ENCODE measurements at regions not wholly inside any gene's neighbourhood (a gene's known extent, or its start where the extent isn't known, plus 50 kb on each side); places are given as distances from the start of the nearest gene placed in this dataset.

DNA sequence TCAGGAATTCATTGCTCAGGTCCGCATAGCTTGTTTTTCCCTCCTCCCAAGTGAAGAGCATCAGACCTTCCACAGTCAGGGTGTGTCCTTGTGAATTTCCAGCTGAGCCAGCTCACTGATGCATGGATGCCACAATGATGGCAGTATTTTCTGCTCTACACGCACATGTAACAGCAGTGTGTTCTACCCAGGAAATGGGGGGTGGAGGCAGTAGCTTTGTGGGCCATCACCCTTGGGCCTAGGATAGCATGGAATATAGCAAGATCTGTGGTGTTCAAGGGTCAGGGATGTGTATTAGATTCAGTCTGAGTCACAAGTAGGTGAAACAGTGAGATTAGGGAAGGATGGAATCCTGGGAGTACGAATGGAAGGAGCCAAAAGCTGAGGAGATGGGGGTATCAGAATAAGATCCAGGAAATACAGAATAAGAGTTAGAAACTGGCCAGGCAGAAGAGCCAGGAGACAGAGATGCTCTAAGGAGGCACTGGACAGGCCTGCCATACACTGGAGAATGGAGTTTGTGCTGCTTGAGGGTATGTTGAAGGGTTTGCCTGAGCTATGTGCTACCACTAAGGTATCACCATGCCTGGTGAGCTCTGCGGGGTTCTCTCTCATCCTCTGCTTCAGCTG lies 90.6 kb upstream of the CNIH3 start:
- H3K4me1 ChIP-seq (ENCODE audit: insufficient read depth, low read length) = no peaks in the 10 kb centered on the region
- no peaks in the 10 kb centered on the region for H3K36me3 Mint-ChIP-seq (ENCODE audit: low read depth)
- ATAC-seq (ENCODE audit: poor library complexity) = no peak
- no peaks in the 10 kb centered on the region for H3K4me1 Mint-ChIP-seq (ENCODE audit: low read depth)
- no peaks in the 10 kb centered on the region for H3K27me3 Mint-ChIP-seq
- DNase-seq = no peak
- TF ChIP-seq, protein P1, sequence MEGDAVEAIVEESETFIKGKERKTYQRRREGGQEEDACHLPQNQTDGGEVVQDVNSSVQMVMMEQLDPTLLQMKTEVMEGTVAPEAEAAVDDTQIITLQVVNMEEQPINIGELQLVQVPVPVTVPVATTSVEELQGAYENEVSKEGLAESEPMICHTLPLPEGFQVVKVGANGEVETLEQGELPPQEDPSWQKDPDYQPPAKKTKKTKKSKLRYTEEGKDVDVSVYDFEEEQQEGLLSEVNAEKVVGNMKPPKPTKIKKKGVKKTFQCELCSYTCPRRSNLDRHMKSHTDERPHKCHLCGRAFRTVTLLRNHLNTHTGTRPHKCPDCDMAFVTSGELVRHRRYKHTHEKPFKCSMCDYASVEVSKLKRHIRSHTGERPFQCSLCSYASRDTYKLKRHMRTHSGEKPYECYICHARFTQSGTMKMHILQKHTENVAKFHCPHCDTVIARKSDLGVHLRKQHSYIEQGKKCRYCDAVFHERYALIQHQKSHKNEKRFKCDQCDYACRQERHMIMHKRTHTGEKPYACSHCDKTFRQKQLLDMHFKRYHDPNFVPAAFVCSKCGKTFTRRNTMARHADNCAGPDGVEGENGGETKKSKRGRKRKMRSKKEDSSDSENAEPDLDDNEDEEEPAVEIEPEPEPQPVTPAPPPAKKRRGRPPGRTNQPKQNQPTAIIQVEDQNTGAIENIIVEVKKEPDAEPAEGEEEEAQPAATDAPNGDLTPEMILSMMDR (IDR thresholded peaks at IDR 0.05) = no peak
- H3K9me3 ChIP-seq (ENCODE audit: control insufficient read depth in 1 of 2, insufficient read depth in 1 of 2, low read length in 2 of 2) = no peaks in the 10 kb centered on the region
- no peak overlapping the region for H3K27ac ChIP-seq (ENCODE audit: low read depth in 1 of 2, low read length in 2 of 2)
- H3K27ac Mint-ChIP-seq = no peak overlapping the region
- H3K36me3 ChIP-seq (ENCODE audit: insufficient read depth, low read length) = no peaks in the 10 kb centered on the region
- ChIA-PET CTCF (no interaction called here), POLR2A (no interaction called here)
- intact Hi-C loops (cut with DNase I, micrococcal nuclease) = no loop called here
- H3K4me3 ChIP-seq (ENCODE audit: low read length) = no peak overlapping the region
- H3K27me3 ChIP-seq (ENCODE audit: control insufficient read depth in 1 of 2, insufficient read depth in 2 of 2, low read length in 2 of 2) = no peaks in the 10 kb centered on the region
- H3K9me3 Mint-ChIP-seq = no peaks in the 10 kb centered on the region
- H3K4me3 Mint-ChIP-seq = no peak overlapping the region

DNA sequence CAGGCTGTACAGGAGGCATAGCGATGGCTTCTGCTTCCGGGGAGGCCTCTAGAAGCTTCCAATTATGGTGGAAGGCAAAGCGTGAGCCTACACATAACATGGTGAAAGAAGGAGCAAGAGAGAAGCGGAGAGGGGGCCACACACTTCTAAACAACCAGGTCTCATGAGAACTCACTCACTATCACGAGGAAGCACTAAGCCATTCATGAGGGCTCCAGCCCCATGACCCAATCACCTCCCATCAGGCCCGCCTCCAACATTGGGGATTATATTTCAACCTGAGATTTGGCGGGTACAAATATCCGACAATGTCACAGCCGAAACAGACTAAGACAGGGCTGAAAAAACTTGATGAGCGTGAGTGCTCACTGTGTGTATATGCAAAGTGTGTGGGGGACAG lies 89.3 kb upstream of the CNIH3 start:
- intact Hi-C loops (cut with DNase I, micrococcal nuclease) = no loop called here
- TF ChIP-seq, protein P1 (IDR thresholded peaks at IDR 0.05) = no peak
- Mint-ChIP-seq H3K4me3 (no peak overlapping the region), H3K27ac (no peak overlapping the region), H3K36me3 (ENCODE audit: low read depth) (no peaks in the 10 kb centered on the region), H3K4me1 (ENCODE audit: low read depth) (no peaks in the 10 kb centered on the region), H3K9me3 (no peaks in the 10 kb centered on the region), H3K27me3 (no peaks in the 10 kb centered on the region)
- ATAC-seq (ENCODE audit: poor library complexity) = no peak
- no peak overlapping the region for H3K27ac ChIP-seq (ENCODE audit: low read depth in 1 of 2, low read length in 2 of 2)
- no peaks in the 10 kb centered on the region for H3K9me3 ChIP-seq (ENCODE audit: control insufficient read depth in 1 of 2, insufficient read depth in 1 of 2, low read length in 2 of 2)
- no peaks in the 10 kb centered on the region for H3K27me3 ChIP-seq (ENCODE audit: control insufficient read depth in 1 of 2, insufficient read depth in 2 of 2, low read length in 2 of 2)
- CTCF ChIA-PET = no interaction called here
- POLR2A ChIA-PET = no interaction called here
- H3K4me3 ChIP-seq (ENCODE audit: low read length) = no peak overlapping the region
- no peaks in the 10 kb centered on the region for H3K36me3 ChIP-seq (ENCODE audit: insufficient read depth, low read length)
- no peaks in the 10 kb centered on the region for H3K4me1 ChIP-seq (ENCODE audit: insufficient read depth, low read length)
- no peak for DNase-seq

DNA sequence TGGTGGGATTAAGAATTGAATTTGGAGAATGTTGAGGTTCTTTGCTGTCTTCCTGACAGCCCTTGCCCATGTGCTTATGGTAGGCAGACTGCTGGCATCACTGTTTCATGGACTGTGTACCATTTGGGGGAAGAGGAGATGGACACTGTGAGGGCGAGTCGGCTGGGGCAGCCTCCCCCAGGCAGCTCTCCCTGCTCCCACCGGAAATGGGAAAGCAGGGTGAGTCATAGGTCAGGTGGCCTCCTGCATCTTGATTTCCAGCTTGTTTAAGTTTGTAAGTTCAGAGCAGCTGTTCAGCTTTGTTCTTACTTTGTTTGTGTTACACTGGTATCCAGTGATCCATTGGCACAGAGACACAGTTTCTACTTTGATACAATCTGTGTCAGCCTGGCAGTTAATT lies 87.2 kb upstream of the CNIH3 start:
- Mint-ChIP-seq H3K9me3 (no peaks in the 10 kb centered on the region), H3K36me3 (ENCODE audit: low read depth) (no peaks in the 10 kb centered on the region), H3K27ac (no peak overlapping the region), H3K4me1 (ENCODE audit: low read depth) (no peaks in the 10 kb centered on the region), H3K4me3 (no peak overlapping the region), H3K27me3 (no peaks in the 10 kb centered on the region)
- no peaks in the 10 kb centered on the region for H3K27me3 ChIP-seq (ENCODE audit: control insufficient read depth in 1 of 2, insufficient read depth in 2 of 2, low read length in 2 of 2)
- H3K4me1 ChIP-seq (ENCODE audit: insufficient read depth, low read length) = no peaks in the 10 kb centered on the region
- no peak overlapping the region for H3K4me3 ChIP-seq (ENCODE audit: low read length)
- ChIA-PET CTCF (no interaction called here), POLR2A (no interaction called here)
- DNase-seq = no peak
- no peaks in the 10 kb centered on the region for H3K36me3 ChIP-seq (ENCODE audit: insufficient read depth, low read length)
- TF ChIP-seq, protein P1 (IDR thresholded peaks at IDR 0.05) = no peak
- H3K9me3 ChIP-seq (ENCODE audit: control insufficient read depth in 1 of 2, insufficient read depth in 1 of 2, low read length in 2 of 2) = no peaks in the 10 kb centered on the region
- H3K27ac ChIP-seq (ENCODE audit: low read depth in 1 of 2, low read length in 2 of 2) = no peak overlapping the region
- no peak for ATAC-seq (ENCODE audit: poor library complexity)
- intact Hi-C loops (cut with DNase I, micrococcal nuclease) = no loop called here
